A673 (cell line): ENCODE measurements at regions not wholly inside any gene's neighbourhood (a gene's known extent, or its start where the extent isn't known, plus 50 kb on each side); places are given as distances from the start of the nearest gene placed in this dataset.

Experiments used
- BruUV-seq: library from RNA; stranded (reverse); fragments of 400-500 nt; replicated peaks from 2 replicates; lab custom pipeline; 2021; lab: Mats Ljungman, UMichigan
- CTCF ChIA-PET: fragments of 300-600 bp; sonication (Branson Sonifier 250); formaldehyde crosslinking; loops from one replicate; lab custom pipeline; 2022; ENCODE audit warnings: antibody characterized with exemption; lab: Charles Lee
- POLR2A ChIA-PET: fragments of 300-600 bp; sonication (Branson Sonifier 250); formaldehyde crosslinking; loops from one replicate; lab custom pipeline; 2022; ENCODE audit warnings: antibody characterized with exemption; ENCODE audit not compliant: low non-redundant PET; lab: Charles Lee
- DNase-seq: peaks from one replicate; pipeline ENCODE4 v3.0.0-alpha.2; 2015; ENCODE audit warnings: low spot score
- H3K27ac ChIP-seq: fragments of 200-600 bp; sonication (generic); 2 replicates; pipeline ENCODE4 v1.5.1; 2016; ENCODE audit warnings: mixed run types, low read depth, mild to moderate bottlenecking, mixed read lengths, antibody characterized with exemption, low read length; ENCODE audit not compliant: poor library complexity, severe bottlenecking
- H3K27me3 ChIP-seq: fragments of 200-600 bp; sonication (generic); replicated peaks from 2 replicates; pipeline ENCODE4 v1.6.1; 2017; ENCODE audit warnings: mixed run types, low read depth, mild to moderate bottlenecking, mixed read lengths, antibody characterized with exemption, low read length; ENCODE audit not compliant: insufficient read depth, poor library complexity
- H3K36me3 ChIP-seq: fragments of 200-600 bp; sonication (generic); 2 replicates; pipeline ENCODE4 v1.6.1; 2016; ENCODE audit warnings: mixed run types, mild to moderate bottlenecking, mixed read lengths, antibody characterized with exemption, low read length; ENCODE audit not compliant: insufficient read depth, poor library complexity, severe bottlenecking
- H3K4me1 ChIP-seq: fragments of 200-600 bp; sonication (generic); 2 replicates; pipeline ENCODE4 v1.6.1; 2017; ENCODE audit warnings: mixed run types, mild to moderate bottlenecking, mixed read lengths, antibody characterized with exemption, low read length; ENCODE audit not compliant: insufficient read depth, poor library complexity, severe bottlenecking
- H3K4me3 ChIP-seq: fragments of 200-600 bp; sonication (generic); 2 replicates; pipeline ENCODE4 v1.5.1; 2016; ENCODE audit warnings: low read depth, mixed run types, mild to moderate bottlenecking, mixed read lengths, low read length; ENCODE audit not compliant: poor library complexity, severe bottlenecking
- H3K9me3 ChIP-seq: fragments of 200-600 bp; sonication (generic); 2 replicates; pipeline ENCODE4 v1.6.1; 2016; ENCODE audit warnings: mixed run types, low read depth, mild to moderate bottlenecking, mixed read lengths, antibody characterized with exemption, low read length; ENCODE audit not compliant: poor library complexity, severe bottlenecking
- EZH2 ChIP-seq: fragments of 200-600 bp; sonication (generic); IDR thresholded peaks from 2 replicates; pipeline ENCODE4 v1.6.1; 2017; ENCODE audit warnings: borderline replicate concordance, low read depth, mild to moderate bottlenecking, mixed read lengths, antibody characterized with exemption, low read length; ENCODE audit not compliant: poor library complexity, severe bottlenecking
- intact Hi-C: fragments of 100-400 bp; cut with micrococcal nuclease; formaldehyde crosslinking; loops from one replicate; pipeline ENCODE4 v1.10.0; 2022; ENCODE audit not compliant: unreplicated experiment
- TF ChIP-seq, protein P1 (sequence below): fragments of 300-800, 200-600 bp; sonication (generic); conservative IDR thresholded peaks from 2 replicates; pipeline ENCODE4 v1.5.1; 2017; ENCODE audit warnings: low read depth, mild to moderate bottlenecking, antibody characterized with exemption, low read length, moderate library complexity, mixed read lengths

DNA sequence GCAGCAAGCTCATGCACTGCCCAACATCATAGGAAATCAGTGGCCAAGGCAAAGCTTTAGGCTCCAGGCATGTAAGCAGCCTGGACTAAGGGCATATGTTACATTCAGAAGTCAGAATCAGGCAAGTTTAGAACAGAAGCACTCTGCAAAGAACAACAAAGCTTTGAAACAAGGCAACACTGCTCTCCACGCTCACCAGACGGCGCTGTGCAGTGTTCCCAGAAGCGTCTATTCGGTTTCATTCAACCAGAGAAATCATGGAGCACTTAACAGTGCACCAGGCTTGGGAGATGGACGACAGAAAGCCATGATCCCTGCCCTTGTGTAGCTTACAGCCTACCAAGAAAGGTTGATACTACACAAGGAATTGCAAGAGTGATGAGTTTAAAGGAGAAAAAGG is 555.8 kb downstream of the BUD13 start:
- Histone ChIP-seq H3K4me3 (no peak overlapping the region), H3K36me3 (no peaks in the 10 kb centered on the region), H3K4me1 (no peaks in the 10 kb centered on the region), H3K27ac (no peak overlapping the region), H3K9me3 (no peaks in the 10 kb centered on the region), H3K27me3 (no peaks in the 10 kb centered on the region)
- TF ChIP-seq, protein P1, sequence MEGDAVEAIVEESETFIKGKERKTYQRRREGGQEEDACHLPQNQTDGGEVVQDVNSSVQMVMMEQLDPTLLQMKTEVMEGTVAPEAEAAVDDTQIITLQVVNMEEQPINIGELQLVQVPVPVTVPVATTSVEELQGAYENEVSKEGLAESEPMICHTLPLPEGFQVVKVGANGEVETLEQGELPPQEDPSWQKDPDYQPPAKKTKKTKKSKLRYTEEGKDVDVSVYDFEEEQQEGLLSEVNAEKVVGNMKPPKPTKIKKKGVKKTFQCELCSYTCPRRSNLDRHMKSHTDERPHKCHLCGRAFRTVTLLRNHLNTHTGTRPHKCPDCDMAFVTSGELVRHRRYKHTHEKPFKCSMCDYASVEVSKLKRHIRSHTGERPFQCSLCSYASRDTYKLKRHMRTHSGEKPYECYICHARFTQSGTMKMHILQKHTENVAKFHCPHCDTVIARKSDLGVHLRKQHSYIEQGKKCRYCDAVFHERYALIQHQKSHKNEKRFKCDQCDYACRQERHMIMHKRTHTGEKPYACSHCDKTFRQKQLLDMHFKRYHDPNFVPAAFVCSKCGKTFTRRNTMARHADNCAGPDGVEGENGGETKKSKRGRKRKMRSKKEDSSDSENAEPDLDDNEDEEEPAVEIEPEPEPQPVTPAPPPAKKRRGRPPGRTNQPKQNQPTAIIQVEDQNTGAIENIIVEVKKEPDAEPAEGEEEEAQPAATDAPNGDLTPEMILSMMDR = peak; percentile 67
- no peak for TF ChIP-seq EZH2
- peak; percentile 45 for DNase-seq
- intact Hi-C loops = loop anchor here (5.0 kb wide), 1 partner anchor 480 kb away; no protein-coding TSS in a partner anchor
- BruUV-seq = no TSS peak
- ChIA-PET CTCF (no interaction called here), POLR2A (no interaction called here)

DNA sequence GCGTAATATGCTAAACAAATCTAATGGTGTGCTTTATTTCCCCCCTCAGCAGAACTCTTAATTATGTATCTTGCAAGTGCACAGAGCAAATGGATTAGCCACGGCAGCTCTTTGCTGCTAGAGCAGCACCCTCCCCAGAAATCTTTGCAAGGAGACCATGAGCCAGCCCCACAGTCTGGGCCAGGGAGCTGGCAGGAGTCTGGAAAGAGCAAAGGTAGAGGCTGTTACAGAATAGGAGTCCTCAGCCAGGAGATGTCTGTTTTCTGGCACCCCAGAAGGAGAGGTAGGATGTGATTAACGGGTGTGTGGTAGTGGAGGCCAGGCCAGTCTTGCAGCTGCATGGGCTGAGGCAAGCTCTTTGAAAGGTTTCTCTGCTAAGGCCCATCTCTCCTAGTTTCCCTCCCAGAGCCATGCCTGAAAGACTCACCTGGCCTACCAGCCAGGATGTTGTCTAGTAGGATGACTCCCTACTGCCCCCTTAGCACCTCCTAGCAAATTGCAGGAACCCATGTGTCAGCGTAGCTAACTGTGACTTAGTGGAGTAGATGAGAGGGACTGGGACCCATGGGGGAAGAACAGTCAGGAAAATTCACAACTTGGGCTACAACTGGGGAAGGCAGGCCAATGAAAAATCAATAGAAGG is 557.2 kb downstream of the BUD13 start:
- Histone ChIP-seq H3K4me1 (no peaks in the 10 kb centered on the region), H3K27ac (no peak overlapping the region), H3K27me3 (no peaks in the 10 kb centered on the region), H3K9me3 (no peaks in the 10 kb centered on the region), H3K36me3 (no peaks in the 10 kb centered on the region), H3K4me3 (no peak overlapping the region)
- CTCF ChIA-PET = interaction anchor here (0.8 kb wide), 1 partner anchor 25 kb away, joined by 4 read pairs; no protein-coding TSS in a partner anchor
- BruUV-seq = no TSS peak
- TF ChIP-seq, protein P1 = peak; percentile 40; the same call in 1 of the 2 replicates
- no peak for TF ChIP-seq EZH2
- POLR2A ChIA-PET = interaction anchor here (0.6 kb wide), 1 partner anchor 1120 kb away, joined by 8 read pairs; no protein-coding TSS in a partner anchor
- no peak for DNase-seq
- intact Hi-C loops = loop anchor here (5.0 kb wide), 1 partner anchor 482 kb away; no protein-coding TSS in a partner anchor

DNA sequence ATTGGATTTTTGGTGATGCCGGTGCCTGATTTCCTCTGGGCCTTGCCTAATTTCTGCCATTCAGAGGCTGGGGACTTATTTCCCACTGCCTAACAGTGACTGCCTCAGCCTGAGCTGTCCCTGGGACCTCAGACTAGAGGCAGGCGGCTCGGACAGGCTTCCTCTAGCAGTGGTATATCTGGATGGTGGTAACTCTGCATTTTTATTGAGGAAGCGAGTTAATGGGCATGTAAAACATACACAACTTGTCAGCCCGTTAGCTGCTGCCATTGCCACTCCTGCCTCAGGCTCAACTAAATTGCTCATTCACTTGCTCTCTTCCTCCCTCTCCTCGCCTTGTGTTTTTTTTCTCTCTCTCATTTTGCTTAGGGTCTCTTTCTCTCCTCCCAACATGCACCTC is 561.6 kb downstream of the BUD13 start:
- Histone ChIP-seq H3K4me1 (peaks cover 10% of the 10 kb centered on the region), H3K4me3 (no peak overlapping the region), H3K27ac (no peak overlapping the region), H3K9me3 (no peaks in the 10 kb centered on the region), H3K27me3 (no peaks in the 10 kb centered on the region), H3K36me3 (no peaks in the 10 kb centered on the region)
- TF ChIP-seq, protein P1 = no peak
- TF ChIP-seq EZH2 = no peak
- no TSS peak for BruUV-seq
- DNase-seq = no peak
- ChIA-PET CTCF (no interaction called here), POLR2A (no interaction called here)
- intact Hi-C loops = no loop called here
